ENCODE measurements at regions not wholly inside any gene's neighbourhood (a gene's known extent, or its start where the extent isn't known, plus 50 kb on each side); places are given as distances from the start of the nearest gene placed in this dataset.

DNA sequence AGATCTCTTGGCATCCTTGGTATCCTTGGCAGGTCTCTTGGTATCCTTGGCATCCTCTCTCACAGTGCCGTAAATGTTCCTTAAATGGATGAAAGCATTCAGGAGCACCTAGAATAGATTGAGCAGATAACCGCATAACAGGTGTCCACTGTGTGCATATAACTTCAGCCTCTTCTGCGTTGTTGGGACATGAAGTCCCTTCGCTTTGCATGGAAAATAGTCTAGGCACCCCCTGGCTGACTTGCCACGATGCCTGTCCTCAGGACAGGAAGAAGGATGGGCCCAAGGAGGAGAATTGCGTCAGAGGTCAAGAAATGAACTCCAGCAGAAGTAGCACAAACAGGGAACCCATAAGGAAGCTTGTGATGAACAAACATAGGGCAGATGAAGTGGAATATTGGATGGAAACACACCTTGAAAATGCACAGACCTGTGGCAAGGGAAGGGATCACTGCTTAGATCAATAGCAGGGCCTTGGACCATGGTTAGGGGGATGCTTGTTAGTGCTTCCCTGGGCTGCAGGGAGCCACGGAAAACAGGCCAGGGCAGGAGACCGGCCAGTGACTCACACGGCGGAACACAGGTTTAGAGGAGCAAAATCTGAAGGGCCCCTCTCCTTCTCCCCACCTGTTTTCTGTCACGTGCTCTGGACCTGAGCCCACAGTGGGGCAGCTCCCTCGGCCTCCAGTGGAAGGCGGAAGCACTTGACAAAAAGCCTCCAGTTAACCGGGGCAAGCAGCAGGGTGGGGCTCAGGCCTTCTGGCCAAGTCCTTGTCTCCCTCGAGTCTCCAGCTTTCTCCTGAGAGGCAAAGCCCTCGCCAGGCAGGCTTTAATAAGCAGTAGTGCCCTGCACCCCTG is 99.2 kb upstream of the ASAP2 start:
- intact Hi-C loops (cut with micrococcal nuclease; ENCODE audit: unreplicated experiment): no loop called here
- H3K4me3 ChIP-seq (ENCODE audit: low read depth, low read length, poor library complexity, severe bottlenecking): no peak overlapping the region
- DNase-seq (ENCODE audit: low spot score): no peak
- no peaks in the 10 kb centered on the region for H3K27me3 ChIP-seq (replicated peaks; ENCODE audit: insufficient read depth, low read depth, low read length, poor library complexity)
- H3K9me3 ChIP-seq (ENCODE audit: low read depth, low read length, poor library complexity, severe bottlenecking): no peaks in the 10 kb centered on the region
- no peaks in the 10 kb centered on the region for H3K36me3 ChIP-seq (ENCODE audit: insufficient read depth, low read length, poor library complexity, severe bottlenecking)
- no peak overlapping the region for H3K27ac ChIP-seq (ENCODE audit: low read depth, low read length, poor library complexity, severe bottlenecking)
- TF ChIP-seq, protein P1, sequence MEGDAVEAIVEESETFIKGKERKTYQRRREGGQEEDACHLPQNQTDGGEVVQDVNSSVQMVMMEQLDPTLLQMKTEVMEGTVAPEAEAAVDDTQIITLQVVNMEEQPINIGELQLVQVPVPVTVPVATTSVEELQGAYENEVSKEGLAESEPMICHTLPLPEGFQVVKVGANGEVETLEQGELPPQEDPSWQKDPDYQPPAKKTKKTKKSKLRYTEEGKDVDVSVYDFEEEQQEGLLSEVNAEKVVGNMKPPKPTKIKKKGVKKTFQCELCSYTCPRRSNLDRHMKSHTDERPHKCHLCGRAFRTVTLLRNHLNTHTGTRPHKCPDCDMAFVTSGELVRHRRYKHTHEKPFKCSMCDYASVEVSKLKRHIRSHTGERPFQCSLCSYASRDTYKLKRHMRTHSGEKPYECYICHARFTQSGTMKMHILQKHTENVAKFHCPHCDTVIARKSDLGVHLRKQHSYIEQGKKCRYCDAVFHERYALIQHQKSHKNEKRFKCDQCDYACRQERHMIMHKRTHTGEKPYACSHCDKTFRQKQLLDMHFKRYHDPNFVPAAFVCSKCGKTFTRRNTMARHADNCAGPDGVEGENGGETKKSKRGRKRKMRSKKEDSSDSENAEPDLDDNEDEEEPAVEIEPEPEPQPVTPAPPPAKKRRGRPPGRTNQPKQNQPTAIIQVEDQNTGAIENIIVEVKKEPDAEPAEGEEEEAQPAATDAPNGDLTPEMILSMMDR (conservative IDR thresholded peaks at IDR 0.05; ENCODE audit: low read depth, low read length): no peak
- TF ChIP-seq EZH2 (IDR thresholded peaks at IDR 0.05; ENCODE audit: borderline replicate concordance, low read depth, low read length, poor library complexity, severe bottlenecking): no peak
- H3K4me1 ChIP-seq (ENCODE audit: insufficient read depth, low read length, poor library complexity, severe bottlenecking): peaks cover 12% of the 10 kb centered on the region
- ChIA-PET CTCF (no interaction called here), POLR2A (ENCODE audit: low non-redundant PET) (no interaction called here)
- BruUV-seq (replicated peaks): no TSS peak

DNA sequence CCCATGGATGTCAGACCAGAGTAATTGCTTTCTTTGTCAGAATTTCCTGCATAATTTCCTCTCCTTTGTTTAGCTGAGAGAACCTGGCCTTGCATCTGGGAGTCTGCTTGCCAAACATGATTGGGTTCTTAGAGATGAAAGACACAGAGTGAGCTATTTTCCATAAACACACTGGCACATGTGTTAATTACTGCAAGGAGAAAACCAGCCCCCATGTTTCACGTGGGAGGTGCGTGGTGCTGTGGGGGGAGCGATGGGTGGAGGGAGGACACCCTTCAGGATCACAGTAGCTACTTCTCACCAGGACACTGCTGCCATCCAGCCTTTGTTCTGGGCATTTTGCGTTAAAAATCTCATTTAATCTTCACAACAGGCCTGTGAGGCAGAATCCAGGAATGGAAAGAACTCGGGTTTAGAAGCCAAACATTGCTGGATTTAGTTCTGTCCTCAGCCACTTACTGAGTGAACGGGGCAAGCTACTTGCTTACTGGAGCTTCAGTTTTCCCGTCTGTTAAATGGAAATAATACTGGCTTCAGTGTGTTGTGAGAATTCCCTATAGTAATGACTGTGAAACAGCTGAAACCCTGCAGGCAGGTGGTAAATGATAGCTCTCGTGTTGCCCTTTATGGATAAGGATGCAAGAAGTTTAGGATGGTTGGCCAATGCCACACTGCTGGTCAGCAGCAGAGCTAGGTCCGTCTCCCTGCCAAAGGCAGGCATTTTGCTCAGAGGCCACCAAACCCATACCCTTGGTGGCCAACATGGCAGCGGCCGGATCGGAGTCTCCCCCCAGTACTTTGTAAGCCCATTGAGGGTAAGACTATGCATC is 100.1 kb upstream of the ASAP2 start:
- no peak for TF ChIP-seq EZH2 (IDR thresholded peaks at IDR 0.05; ENCODE audit: borderline replicate concordance, low read depth, low read length, poor library complexity, severe bottlenecking)
- TF ChIP-seq, protein P1 (conservative IDR thresholded peaks at IDR 0.05; ENCODE audit: low read depth, low read length): no peak
- peaks cover 12% of the 10 kb centered on the region for H3K4me1 ChIP-seq (ENCODE audit: insufficient read depth, low read length, poor library complexity, severe bottlenecking)
- no peaks in the 10 kb centered on the region for H3K36me3 ChIP-seq (ENCODE audit: insufficient read depth, low read length, poor library complexity, severe bottlenecking)
- H3K4me3 ChIP-seq (ENCODE audit: low read depth, low read length, poor library complexity, severe bottlenecking): no peak overlapping the region
- ChIA-PET POLR2A (ENCODE audit: low non-redundant PET) (no interaction called here), CTCF (interaction anchor here (0.5 kb wide), 2 partner anchors 103 to 211 kb away, joined by 4 to 6 read pairs; no protein-coding TSS in a partner anchor)
- intact Hi-C loops (cut with micrococcal nuclease; ENCODE audit: unreplicated experiment): no loop called here
- H3K27me3 ChIP-seq (replicated peaks; ENCODE audit: insufficient read depth, low read depth, low read length, poor library complexity): no peaks in the 10 kb centered on the region
- peak; percentile 72 for DNase-seq (ENCODE audit: low spot score)
- H3K27ac ChIP-seq (ENCODE audit: low read depth, low read length, poor library complexity, severe bottlenecking): no peak overlapping the region
- BruUV-seq (replicated peaks): no TSS peak
- no peaks in the 10 kb centered on the region for H3K9me3 ChIP-seq (ENCODE audit: low read depth, low read length, poor library complexity, severe bottlenecking)

DNA sequence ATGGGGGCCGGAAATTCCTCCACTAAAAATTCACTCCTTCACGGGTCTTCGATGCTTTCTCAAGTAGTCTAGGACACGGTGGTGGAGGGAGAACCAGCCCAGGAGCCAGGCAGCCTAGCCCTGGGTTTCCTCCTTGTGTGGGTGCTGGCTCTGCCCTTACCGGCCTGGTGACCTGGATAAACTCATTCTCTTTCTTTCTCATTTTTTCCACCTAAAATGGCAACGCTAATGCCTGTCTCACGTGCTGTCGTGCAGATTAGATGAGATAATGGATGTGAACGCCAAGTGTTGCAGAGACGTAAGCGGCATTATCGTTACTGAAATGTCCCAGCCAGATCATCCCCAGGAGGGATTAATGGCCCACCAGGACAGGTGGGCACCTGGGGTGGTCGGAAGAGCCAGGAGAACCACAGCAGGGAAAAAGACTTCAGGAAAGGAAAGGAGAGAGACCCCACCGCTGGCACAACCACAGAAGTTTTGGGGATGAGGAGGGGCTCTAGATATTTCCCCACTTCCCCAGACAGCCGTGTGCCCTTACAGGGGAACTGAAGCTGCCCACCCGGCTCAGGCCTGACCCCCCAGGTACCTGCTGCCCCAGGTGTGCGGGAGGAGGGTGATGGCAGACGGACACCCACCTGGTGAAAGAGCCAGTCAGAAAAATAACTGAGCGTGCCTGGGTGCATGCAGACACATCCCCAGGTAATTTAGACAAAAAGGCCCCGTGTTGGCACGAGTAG is 100.8 kb upstream of the ASAP2 start:
- H3K27me3 ChIP-seq (replicated peaks; ENCODE audit: insufficient read depth, low read depth, low read length, poor library complexity): no peaks in the 10 kb centered on the region
- no peak for DNase-seq (ENCODE audit: low spot score)
- H3K4me3 ChIP-seq (ENCODE audit: low read depth, low read length, poor library complexity, severe bottlenecking): no peak overlapping the region
- ChIA-PET CTCF (interaction anchor here (0.5 kb wide), 1 partner anchor 102 kb away, joined by 4 read pairs; no protein-coding TSS in a partner anchor), POLR2A (ENCODE audit: low non-redundant PET) (no interaction called here)
- no peaks in the 10 kb centered on the region for H3K36me3 ChIP-seq (ENCODE audit: insufficient read depth, low read length, poor library complexity, severe bottlenecking)
- H3K9me3 ChIP-seq (ENCODE audit: low read depth, low read length, poor library complexity, severe bottlenecking): no peaks in the 10 kb centered on the region
- no peak overlapping the region for H3K27ac ChIP-seq (ENCODE audit: low read depth, low read length, poor library complexity, severe bottlenecking)
- BruUV-seq (replicated peaks): no TSS peak
- peaks cover 12% of the 10 kb centered on the region for H3K4me1 ChIP-seq (ENCODE audit: insufficient read depth, low read length, poor library complexity, severe bottlenecking)
- intact Hi-C loops (cut with micrococcal nuclease; ENCODE audit: unreplicated experiment): no loop called here
- TF ChIP-seq, protein P1 (conservative IDR thresholded peaks at IDR 0.05; ENCODE audit: low read depth, low read length): no peak
- TF ChIP-seq EZH2 (IDR thresholded peaks at IDR 0.05; ENCODE audit: borderline replicate concordance, low read depth, low read length, poor library complexity, severe bottlenecking): no peak
